Body of pancreas (tissue), 4 donors: ENCODE measurements at regions not wholly inside any gene's neighbourhood (a gene's known extent, or its start where the extent isn't known, plus 50 kb on each side); places are given as distances from the start of the nearest gene placed in this dataset.
A peak's percentile ranks its signal among the peaks of the same experiment; 100 is the strongest.
"Not testable (repeated sequence)": the region's sequence is repeated elsewhere in the genome, so short reads cannot be mapped to it uniquely, and the experiment has no call there.

Experiments used
- ATAC-seq: fragments of 150-250 bp; one replicate; pipeline ENCODE4 v1.9.1; 2016
- DNase-seq, 4 donors: peaks; one replicate each; pipeline ENCODE4 v3.0.0-alpha.2; 2019
- H3K27ac ChIP-seq, 4 donors: fragments of 200-600 bp; sonication (generic); 1 replicate in 3 of 4; 2 replicates in 1 of 4; pipeline versions ENCODE4 v1.5.1 to v1.6.1; 2016 to 2019; ENCODE audit warnings: mild to moderate bottlenecking in 1 of 4, mixed read lengths in 1 of 4, moderate library complexity in 1 of 4
- H3K27me3 ChIP-seq, 2 donors: fragments of 200-600 bp; sonication (generic); one replicate each; pipeline ENCODE4 v1.6.0; 2016; ENCODE audit warnings: mild to moderate bottlenecking in 1 of 2
- H3K36me3 ChIP-seq, 2 donors: fragments of 200-600 bp; sonication (generic); replicated peaks in 1 of 2; 2 replicates each; pipeline ENCODE4 v1.5.1; 2016; ENCODE audit warnings: low read depth in 2 of 2; ENCODE audit not compliant: insufficient read depth in 1 of 2
- H3K4me1 ChIP-seq: fragments of 200-600 bp; sonication (generic); one replicate; pipeline ENCODE4 v1.6.0; 2016
- H3K4me3 ChIP-seq, 2 donors: fragments of 200-600 bp; sonication (generic); 1 replicate in 1 of 2; 2 replicates in 1 of 2; pipeline ENCODE4 v1.5.1; 2016 to 2019
- H3K9me3 ChIP-seq, 3 donors: fragments of 200-600 bp; sonication (generic); 1 replicate in 2 of 3; 2 replicates in 1 of 3; pipeline ENCODE4 v1.5.1; 2016
- POLR2A ChIP-seq, 3 donors: fragments of 450-650 bp; IDR thresholded peaks; one replicate each; pipeline ENCODE4 v1.6.1; 2016; ENCODE audit warnings: antibody characterized with exemption in 3 of 3, mild to moderate bottlenecking in 2 of 3
- WGBS, 2 donors: methylation state at CpG; one replicate each; pipeline ENCODE4 v1.1.5; 2017; 5-methylcytosine and 5-hydroxymethylcytosine counted together
- intact Hi-C: fragments of 100-400 bp; cut with DNase I; formaldehyde crosslinking; loops from one replicate; pipeline ENCODE4 v1.15.1; 2023
- TF ChIP-seq, protein P1 (sequence below), 7 experiments: fragments of 450-650 bp in 4 of 7; fragments of 200-600 bp in 3 of 7; sonication (generic) in 3 of 7; IDR thresholded peaks; one replicate each; pipeline ENCODE4 v1.5.1; 2016 to 2019; ENCODE audit warnings: antibody characterized with exemption in 7 of 7

DNA sequence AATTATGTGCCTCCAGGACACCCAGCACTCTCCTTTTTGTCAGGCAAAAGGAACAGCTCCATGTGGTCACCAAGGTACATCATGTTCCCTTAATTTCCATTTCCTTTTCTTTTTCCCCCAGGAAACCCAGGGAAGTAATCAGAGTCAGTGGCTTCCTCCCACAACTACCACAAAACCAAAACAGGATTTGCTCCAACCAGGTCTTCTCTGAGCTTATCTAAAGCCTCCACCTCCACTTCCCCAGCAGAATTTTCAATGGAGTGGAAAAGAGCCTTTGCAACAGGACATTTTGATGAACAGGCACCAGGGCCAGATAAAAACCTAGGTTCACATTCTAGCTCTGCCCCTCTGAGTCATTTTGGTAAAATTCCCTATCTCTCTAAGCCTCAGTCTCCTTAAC lies 154.3 kb downstream of the NR2F2 start:
- TF ChIP-seq POLR2A (IDR thresholded peaks at IDR 0.05): no peak
- TF ChIP-seq, protein P1, sequence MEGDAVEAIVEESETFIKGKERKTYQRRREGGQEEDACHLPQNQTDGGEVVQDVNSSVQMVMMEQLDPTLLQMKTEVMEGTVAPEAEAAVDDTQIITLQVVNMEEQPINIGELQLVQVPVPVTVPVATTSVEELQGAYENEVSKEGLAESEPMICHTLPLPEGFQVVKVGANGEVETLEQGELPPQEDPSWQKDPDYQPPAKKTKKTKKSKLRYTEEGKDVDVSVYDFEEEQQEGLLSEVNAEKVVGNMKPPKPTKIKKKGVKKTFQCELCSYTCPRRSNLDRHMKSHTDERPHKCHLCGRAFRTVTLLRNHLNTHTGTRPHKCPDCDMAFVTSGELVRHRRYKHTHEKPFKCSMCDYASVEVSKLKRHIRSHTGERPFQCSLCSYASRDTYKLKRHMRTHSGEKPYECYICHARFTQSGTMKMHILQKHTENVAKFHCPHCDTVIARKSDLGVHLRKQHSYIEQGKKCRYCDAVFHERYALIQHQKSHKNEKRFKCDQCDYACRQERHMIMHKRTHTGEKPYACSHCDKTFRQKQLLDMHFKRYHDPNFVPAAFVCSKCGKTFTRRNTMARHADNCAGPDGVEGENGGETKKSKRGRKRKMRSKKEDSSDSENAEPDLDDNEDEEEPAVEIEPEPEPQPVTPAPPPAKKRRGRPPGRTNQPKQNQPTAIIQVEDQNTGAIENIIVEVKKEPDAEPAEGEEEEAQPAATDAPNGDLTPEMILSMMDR (IDR thresholded peaks at IDR 0.05): no peak
- Histone ChIP-seq H3K4me3 (no peak overlapping the region), H3K27ac (no peak overlapping the region), H3K9me3 (no peaks in the 10 kb centered on the region), H3K36me3 (no peaks in the 10 kb centered on the region), H3K27me3 (no peaks in the 10 kb centered on the region), H3K4me1 (no peaks in the 10 kb centered on the region)
- ATAC-seq: no peak
- intact Hi-C loops: no loop called here
- no peak for DNase-seq

DNA sequence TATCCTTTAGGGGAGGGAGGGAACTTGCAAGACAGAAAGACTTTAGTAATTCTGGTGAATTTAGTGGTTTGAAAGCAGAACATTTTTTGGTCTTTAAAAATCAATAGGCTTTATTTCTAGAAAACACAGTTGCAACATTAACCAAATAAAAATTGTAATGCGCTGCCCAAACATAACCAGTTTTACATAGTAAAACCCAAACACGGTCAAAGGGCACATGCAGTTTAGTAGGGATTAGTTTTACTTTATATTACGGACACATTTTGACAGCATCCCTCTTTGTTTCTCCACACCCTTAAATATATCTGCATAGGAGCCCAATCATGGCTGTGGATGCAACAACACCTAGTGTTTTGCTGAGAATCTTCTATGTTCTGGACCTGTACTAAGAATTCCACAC lies 156.7 kb downstream of the NR2F2 start:
- ATAC-seq (no peak), DNase-seq (no peak)
- 68 to 71% methylated on average over 3 of the region's 3 CpGs for WGBS, 2 donors
- Histone ChIP-seq H3K27me3 (no peaks in the 10 kb centered on the region), H3K4me3 (no peak overlapping the region), H3K36me3 (no peaks in the 10 kb centered on the region), H3K27ac (no peak overlapping the region), H3K9me3 (no peaks in the 10 kb centered on the region), H3K4me1 (no peaks in the 10 kb centered on the region)
- intact Hi-C loops: no loop called here
- TF ChIP-seq, protein P1 (IDR thresholded peaks at IDR 0.05): no peak
- TF ChIP-seq POLR2A (IDR thresholded peaks at IDR 0.05): no peak

DNA sequence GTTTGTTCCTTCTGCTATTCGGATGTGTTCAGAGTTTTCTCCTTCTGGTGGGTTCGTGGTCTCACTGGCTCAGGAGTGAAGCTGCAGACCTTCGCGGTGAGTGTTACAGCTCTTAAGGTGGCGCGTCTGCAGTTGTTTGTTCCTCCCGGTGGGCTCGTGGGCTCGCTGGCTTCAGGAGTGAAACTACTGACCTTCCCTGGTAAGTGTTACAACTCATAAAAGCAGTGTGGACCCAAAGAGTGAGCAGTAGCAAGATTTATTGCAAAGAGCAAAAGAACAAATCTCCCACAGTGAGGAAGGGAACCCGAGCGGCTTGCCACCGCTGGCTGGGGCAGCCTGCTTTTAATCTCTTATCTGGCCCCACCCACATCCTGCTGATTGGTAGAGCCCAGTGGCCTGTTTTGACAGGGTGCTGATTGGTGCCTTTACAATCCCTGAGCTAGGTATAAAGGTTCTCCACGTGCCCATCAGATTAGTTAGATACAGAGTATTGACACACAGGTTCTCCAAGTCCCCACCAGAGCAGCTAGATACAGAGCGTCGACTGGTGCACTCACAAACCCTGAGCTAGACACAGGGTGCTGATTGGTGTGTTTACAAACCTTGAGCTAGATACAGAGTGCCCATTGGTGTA lies 160.7 kb downstream of the NR2F2 start:
- WGBS, 2 donors: 62 to 70% methylated on average over 15 of the region's 15 CpGs
- H3K4me1 ChIP-seq, intact Hi-C loops, H3K4me3 ChIP-seq, H3K36me3 ChIP-seq, ATAC-seq, H3K9me3 ChIP-seq, H3K27ac ChIP-seq, DNase-seq, H3K27me3 ChIP-seq: not testable (repeated sequence)

DNA sequence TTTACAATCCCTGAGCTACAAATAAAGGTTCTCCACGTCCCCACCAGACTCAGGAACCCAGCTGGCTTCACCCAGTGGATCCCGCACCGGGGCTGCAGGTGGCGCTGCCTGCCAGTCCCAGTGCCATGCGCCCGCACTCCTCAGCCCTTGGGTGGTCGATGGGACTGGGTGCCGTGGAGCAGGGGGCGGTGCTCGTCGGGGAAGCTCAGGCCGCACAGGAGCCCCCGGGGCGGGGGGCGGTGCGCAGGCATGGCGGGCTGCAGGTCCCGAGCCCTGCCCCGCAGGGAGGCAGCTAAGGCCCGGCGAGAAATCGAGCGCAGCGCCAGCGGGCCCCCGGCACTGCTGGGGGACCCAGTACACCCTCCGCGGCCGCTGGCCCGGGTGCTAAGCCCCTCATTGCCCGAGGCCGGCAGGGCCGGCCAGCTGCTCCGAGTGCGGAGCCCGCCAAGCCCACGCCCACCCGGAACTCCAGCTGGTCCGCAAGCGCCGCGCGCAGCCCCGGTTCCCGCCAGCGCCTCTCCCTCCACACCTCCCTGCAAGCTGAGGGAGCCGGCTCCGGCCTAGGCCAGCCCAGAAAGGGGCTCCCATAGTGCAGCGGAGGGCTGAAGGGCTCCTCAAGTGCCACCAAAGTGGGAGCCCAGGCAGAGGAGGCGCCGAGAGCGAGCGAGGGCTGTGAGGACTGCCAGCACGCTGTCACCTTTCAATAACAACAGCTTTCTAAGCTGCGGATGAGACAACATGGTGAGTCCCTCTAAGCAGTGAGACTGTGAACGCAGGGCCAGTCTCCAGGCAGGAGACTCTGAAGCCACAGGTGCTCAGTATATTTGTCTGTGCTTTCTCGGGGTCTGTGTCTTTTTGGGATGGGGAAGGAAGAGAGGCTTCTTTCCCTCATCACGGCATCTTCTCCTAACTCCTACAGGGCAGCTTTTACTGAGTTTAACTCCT lies 161.5 kb downstream of the NR2F2 start:
- H3K27me3 ChIP-seq, H3K4me1 ChIP-seq, H3K36me3 ChIP-seq, ATAC-seq, H3K9me3 ChIP-seq, H3K4me3 ChIP-seq, intact Hi-C loops, H3K27ac ChIP-seq: not testable (repeated sequence)
- WGBS, 2 donors: 84 to 93% methylated on average over 23 to 36 of the region's 58 CpGs
- peak in 1 of 4 donors; percentile 13 for DNase-seq

DNA sequence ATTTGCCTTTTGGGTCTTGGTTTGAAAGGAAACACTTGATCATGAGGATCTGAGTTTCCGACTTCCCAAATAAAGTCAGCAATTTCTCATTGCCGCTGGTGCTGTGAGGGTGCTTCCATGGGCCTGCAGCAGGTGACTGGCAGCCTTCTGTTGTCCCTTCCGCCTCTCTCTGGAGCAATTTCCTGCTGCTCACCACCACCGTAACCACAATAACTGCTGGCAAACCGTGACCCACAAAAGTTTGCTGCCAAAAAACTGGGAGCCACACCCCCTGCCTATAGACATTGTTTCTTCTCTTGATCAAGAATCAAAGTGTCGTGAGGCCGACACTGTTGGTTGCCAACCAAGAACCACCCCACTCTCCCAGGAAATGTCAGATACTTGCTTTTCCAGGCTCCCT lies 164.0 kb downstream of the NR2F2 start:
- Histone ChIP-seq H3K4me3 (no peak overlapping the region), H3K9me3 (no peaks in the 10 kb centered on the region), H3K36me3 (no peaks in the 10 kb centered on the region), H3K27ac (no peak overlapping the region), H3K4me1 (no peaks in the 10 kb centered on the region), H3K27me3 (no peaks in the 10 kb centered on the region)
- no peak for DNase-seq
- TF ChIP-seq POLR2A (IDR thresholded peaks at IDR 0.05): no peak
- TF ChIP-seq, protein P1 (IDR thresholded peaks at IDR 0.05): no peak
- WGBS, 2 donors: 58 to 73% methylated on average over 7 of the region's 7 CpGs
- ATAC-seq: no peak
- intact Hi-C loops: no loop called here
